ENCODE measurements at regions not wholly inside any gene's neighbourhood (a gene's known extent, or its start where the extent isn't known, plus 50 kb on each side); places are given as distances from the start of the nearest gene placed in this dataset.

GRCh38 chr4:102400898-102401297, 55.6 kb upstream of the SLC39A8 start:
- no peaks in the 10 kb centered on the region for H3K4me1 ChIP-seq (ENCODE audit: control insufficient read depth in 1 of 2, insufficient read depth in 2 of 2, low read length in 2 of 2)
- H3K9me2 ChIP-seq (ENCODE audit: insufficient read depth): no peaks in the 10 kb centered on the region
- BruUV-seq (replicated peaks): no TSS peak
- ChIA-PET RAD21 (ENCODE audit: low non-redundant PET in 1 of 2, low total read pairs in 2 of 2, uncharacterized antibody in 2 of 2, unreplicated experiment in 2 of 2) (no interaction called here), CTCF (no interaction called here), POLR2A (no interaction called here)
- H3K79me2 ChIP-seq (ENCODE audit: insufficient read depth, low read length): no peaks in the 10 kb centered on the region
- H3K4me2 ChIP-seq (ENCODE audit: low read length): no peak overlapping the region
- no peak overlapping the region for H2AFZ ChIP-seq (ENCODE audit: low read depth, low read length, poor library complexity, severe bottlenecking)
- no peaks in the 10 kb centered on the region for H3K27me3 ChIP-seq (ENCODE audit: insufficient read depth, low read length)
- no peaks in the 10 kb centered on the region for H4K20me1 ChIP-seq (ENCODE audit: insufficient read depth)
- DNase-seq (ENCODE audit: low read depth, low spot score) (no peak), ATAC-seq (no peak)
- intact Hi-C loops (cut with micrococcal nuclease): no loop called here
- no peaks in the 10 kb centered on the region for H3K9me3 ChIP-seq (ENCODE audit: control insufficient read depth in 1 of 2, insufficient read depth in 1 of 2, low read depth in 1 of 2, low read length in 2 of 2)
- H3K4me3 ChIP-seq (replicated peaks in 1 of 2; ENCODE audit: low read depth in 1 of 2, low read length in 2 of 2): no peak overlapping the region
- H3K27ac ChIP-seq (ENCODE audit: low read depth, low read length): no peak overlapping the region
- TF ChIP-seq ZFX (IDR thresholded peaks at IDR 0.05): no peak
- no peak for TF ChIP-seq JUND (IDR thresholded peaks at IDR 0.05)
- TF ChIP-seq CTCF (IDR thresholded peaks at IDR 0.05 in 2 of 3, conservative IDR thresholded peaks at IDR 0.05 in 1 of 3; ENCODE audit: borderline replicate concordance in 1 of 3, insufficient read depth in 1 of 3, low read depth in 2 of 3, low read length in 2 of 3): no peak
- no peak for TF ChIP-seq FOSL1 (IDR thresholded peaks at IDR 0.05; ENCODE audit: low read depth)
- no peak for TF ChIP-seq EZH2 (IDR thresholded peaks at IDR 0.05)
- no peak for TF ChIP-seq EGR1 (IDR thresholded peaks at IDR 0.05; ENCODE audit: low read depth)
- no peak for TF ChIP-seq YY1 (IDR thresholded peaks at IDR 0.05; ENCODE audit: extremely low read depth, insufficient replicate concordance, low read depth, low read length)
- TF ChIP-seq ZNF274 (IDR thresholded peaks at IDR 0.05; ENCODE audit: low read depth, low read length): no peak
- TF ChIP-seq, protein P1, sequence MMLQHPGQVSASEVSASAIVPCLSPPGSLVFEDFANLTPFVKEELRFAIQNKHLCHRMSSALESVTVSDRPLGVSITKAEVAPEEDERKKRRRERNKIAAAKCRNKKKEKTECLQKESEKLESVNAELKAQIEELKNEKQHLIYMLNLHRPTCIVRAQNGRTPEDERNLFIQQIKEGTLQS (IDR thresholded peaks at IDR 0.05): no peak
- TF ChIP-seq CBX3 (IDR thresholded peaks at IDR 0.05; ENCODE audit: low read depth): no peak
- TF ChIP-seq SP1 (IDR thresholded peaks at IDR 0.05; ENCODE audit: low read depth): no peak
- TF ChIP-seq TCF7L2 (IDR thresholded peaks at IDR 0.05; ENCODE audit: borderline replicate concordance, extremely low read depth, insufficient read depth, insufficient read length): no peak
- H3K9ac ChIP-seq (ENCODE audit: low read length): no peak overlapping the region
- H3K36me3 ChIP-seq (ENCODE audit: control insufficient read depth in 1 of 2, insufficient read depth in 2 of 2, low read length in 2 of 2): no peaks in the 10 kb centered on the region
